ENCODE measurements at regions not wholly inside any gene's neighbourhood (a gene's known extent, or its start where the extent isn't known, plus 50 kb on each side); places are given as distances from the start of the nearest gene placed in this dataset.

DNA sequence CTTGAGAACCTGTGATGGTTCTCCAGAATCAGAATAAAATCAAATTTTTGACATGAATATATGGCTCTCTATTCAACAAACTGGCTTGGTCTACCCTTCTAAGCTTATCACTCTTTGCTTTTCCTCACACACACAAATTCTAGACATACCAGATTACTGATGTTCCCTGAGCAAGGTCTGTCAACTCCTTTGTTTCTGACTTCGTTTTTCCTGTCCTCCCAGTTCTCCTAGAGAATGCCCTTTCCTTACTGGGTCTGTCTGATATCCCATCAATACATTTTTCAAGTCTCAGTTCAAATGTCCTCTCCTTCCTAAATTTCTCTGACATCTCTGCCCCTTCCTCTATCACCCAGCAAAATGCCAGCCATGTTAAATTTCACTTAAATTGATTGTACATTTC lies 202.1 kb upstream of the IGFBP7 start:
- no peaks in the 10 kb centered on the region for H3K79me2 ChIP-seq (ENCODE audit: insufficient read depth)
- no peak overlapping the region for H3K4me3 ChIP-seq (ENCODE audit: low read depth in 2 of 2, low read length in 1 of 2)
- H3K4me2 ChIP-seq = no peak overlapping the region
- no peaks in the 10 kb centered on the region for H3F3A ChIP-seq (replicated peaks; ENCODE audit: insufficient read depth)
- no peaks in the 10 kb centered on the region for H3K4me1 ChIP-seq (ENCODE audit: control insufficient read depth in 1 of 2, insufficient read depth in 2 of 2, low read depth in 1 of 2, low read length in 1 of 2)
- 0% methylated on average over 1 of the region's 1 CpG for WGBS (ENCODE audit: low lambda C conversion rate)
- H3K27me3 ChIP-seq (ENCODE audit: insufficient read depth) = no peaks in the 10 kb centered on the region
- CTCF ChIA-PET = interaction anchor here (1.0 kb wide), 1 partner anchor 9 kb away, joined by 6 read pairs; no protein-coding TSS in a partner anchor
- H3K27ac ChIP-seq (ENCODE audit: low read depth in 2 of 2, low read length in 1 of 2) = no peak overlapping the region
- no peaks in the 10 kb centered on the region for H3K9me3 ChIP-seq
- H3K9ac ChIP-seq = no peak overlapping the region
- TF ChIP-seq POLR2AphosphoS5 (IDR thresholded peaks at IDR 0.05; ENCODE audit: low read depth, low read length) = no peak
- TF ChIP-seq, protein P1, sequence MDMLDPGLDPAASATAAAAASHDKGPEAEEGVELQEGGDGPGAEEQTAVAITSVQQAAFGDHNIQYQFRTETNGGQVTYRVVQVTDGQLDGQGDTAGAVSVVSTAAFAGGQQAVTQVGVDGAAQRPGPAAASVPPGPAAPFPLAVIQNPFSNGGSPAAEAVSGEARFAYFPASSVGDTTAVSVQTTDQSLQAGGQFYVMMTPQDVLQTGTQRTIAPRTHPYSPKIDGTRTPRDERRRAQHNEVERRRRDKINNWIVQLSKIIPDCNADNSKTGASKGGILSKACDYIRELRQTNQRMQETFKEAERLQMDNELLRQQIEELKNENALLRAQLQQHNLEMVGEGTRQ (IDR thresholded peaks at IDR 0.05; ENCODE audit: borderline replicate concordance, low read depth, low read length) = no peak
- no peak for TF ChIP-seq FOXM1 (IDR thresholded peaks at IDR 0.05; ENCODE audit: low read depth)
- no peak for TF ChIP-seq YY1 (IDR thresholded peaks at IDR 0.05; ENCODE audit: low read depth)
- TF ChIP-seq MEF2A (IDR thresholded peaks at IDR 0.05; ENCODE audit: borderline replicate concordance, low read depth) = no peak
- TF ChIP-seq TAF1 (IDR thresholded peaks at IDR 0.05; ENCODE audit: borderline replicate concordance, low read depth, low read length) = no peak
- TF ChIP-seq, protein P2, sequence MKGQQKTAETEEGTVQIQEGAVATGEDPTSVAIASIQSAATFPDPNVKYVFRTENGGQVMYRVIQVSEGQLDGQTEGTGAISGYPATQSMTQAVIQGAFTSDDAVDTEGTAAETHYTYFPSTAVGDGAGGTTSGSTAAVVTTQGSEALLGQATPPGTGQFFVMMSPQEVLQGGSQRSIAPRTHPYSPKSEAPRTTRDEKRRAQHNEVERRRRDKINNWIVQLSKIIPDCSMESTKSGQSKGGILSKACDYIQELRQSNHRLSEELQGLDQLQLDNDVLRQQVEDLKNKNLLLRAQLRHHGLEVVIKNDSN (IDR thresholded peaks at IDR 0.05; ENCODE audit: borderline replicate concordance, low read depth) = no peak
- TF ChIP-seq RXRA (IDR thresholded peaks at IDR 0.05; ENCODE audit: borderline replicate concordance, low read depth) = no peak
- no peak for TF ChIP-seq NRF1 (IDR thresholded peaks at IDR 0.05; ENCODE audit: low read depth, low read length)
- TF ChIP-seq, protein P3, sequence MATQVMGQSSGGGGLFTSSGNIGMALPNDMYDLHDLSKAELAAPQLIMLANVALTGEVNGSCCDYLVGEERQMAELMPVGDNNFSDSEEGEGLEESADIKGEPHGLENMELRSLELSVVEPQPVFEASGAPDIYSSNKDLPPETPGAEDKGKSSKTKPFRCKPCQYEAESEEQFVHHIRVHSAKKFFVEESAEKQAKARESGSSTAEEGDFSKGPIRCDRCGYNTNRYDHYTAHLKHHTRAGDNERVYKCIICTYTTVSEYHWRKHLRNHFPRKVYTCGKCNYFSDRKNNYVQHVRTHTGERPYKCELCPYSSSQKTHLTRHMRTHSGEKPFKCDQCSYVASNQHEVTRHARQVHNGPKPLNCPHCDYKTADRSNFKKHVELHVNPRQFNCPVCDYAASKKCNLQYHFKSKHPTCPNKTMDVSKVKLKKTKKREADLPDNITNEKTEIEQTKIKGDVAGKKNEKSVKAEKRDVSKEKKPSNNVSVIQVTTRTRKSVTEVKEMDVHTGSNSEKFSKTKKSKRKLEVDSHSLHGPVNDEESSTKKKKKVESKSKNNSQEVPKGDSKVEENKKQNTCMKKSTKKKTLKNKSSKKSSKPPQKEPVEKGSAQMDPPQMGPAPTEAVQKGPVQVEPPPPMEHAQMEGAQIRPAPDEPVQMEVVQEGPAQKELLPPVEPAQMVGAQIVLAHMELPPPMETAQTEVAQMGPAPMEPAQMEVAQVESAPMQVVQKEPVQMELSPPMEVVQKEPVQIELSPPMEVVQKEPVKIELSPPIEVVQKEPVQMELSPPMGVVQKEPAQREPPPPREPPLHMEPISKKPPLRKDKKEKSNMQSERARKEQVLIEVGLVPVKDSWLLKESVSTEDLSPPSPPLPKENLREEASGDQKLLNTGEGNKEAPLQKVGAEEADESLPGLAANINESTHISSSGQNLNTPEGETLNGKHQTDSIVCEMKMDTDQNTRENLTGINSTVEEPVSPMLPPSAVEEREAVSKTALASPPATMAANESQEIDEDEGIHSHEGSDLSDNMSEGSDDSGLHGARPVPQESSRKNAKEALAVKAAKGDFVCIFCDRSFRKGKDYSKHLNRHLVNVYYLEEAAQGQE (IDR thresholded peaks at IDR 0.05; ENCODE audit: low read depth, low read length) = no peak
- no peak for TF ChIP-seq FOXJ3 (CRISPR knock-in tag; IDR thresholded peaks at IDR 0.05)
- no peaks in the 10 kb centered on the region for H3K36me3 ChIP-seq (replicated peaks in 1 of 2; ENCODE audit: control insufficient read depth in 1 of 2, insufficient read depth in 2 of 2, low read length in 1 of 2)
- no peak overlapping the region for H2AFZ ChIP-seq (ENCODE audit: low read depth)
- H4K20me1 ChIP-seq (ENCODE audit: insufficient read depth) = no peaks in the 10 kb centered on the region
- DNase-seq = no peak
- H3K9me2 ChIP-seq = no peaks in the 10 kb centered on the region
- POLR2A ChIA-PET = no interaction called here

DNA sequence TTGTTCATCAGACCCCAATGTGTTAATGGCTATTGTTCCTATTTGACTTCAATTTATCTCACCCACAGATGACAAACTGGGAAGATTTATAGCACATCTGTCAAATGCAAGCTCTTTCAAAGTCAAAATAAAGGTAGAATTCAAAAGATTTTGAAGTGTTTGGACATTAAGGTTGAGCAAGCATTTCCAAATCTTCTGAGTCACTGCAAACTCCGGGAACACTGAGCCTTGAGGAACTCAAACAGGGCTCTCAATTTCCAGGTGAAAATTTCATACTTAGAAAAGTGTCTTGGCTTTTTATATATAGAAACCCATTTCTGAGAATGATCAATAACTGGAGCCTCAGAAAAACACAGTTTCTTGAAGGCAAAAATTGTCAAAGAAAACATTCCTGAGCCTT lies 199.5 kb upstream of the IGFBP7 start:
- H3K27ac ChIP-seq (ENCODE audit: low read depth in 2 of 2, low read length in 1 of 2) = no peak overlapping the region
- no peaks in the 10 kb centered on the region for H3K36me3 ChIP-seq (replicated peaks in 1 of 2; ENCODE audit: control insufficient read depth in 1 of 2, insufficient read depth in 2 of 2, low read length in 1 of 2)
- no peaks in the 10 kb centered on the region for H3K4me1 ChIP-seq (ENCODE audit: control insufficient read depth in 1 of 2, insufficient read depth in 2 of 2, low read depth in 1 of 2, low read length in 1 of 2)
- ChIA-PET CTCF (no interaction called here), POLR2A (no interaction called here)
- 11% methylated on average over 1 of the region's 1 CpG for WGBS (ENCODE audit: low lambda C conversion rate)
- TF ChIP-seq, protein P4, sequence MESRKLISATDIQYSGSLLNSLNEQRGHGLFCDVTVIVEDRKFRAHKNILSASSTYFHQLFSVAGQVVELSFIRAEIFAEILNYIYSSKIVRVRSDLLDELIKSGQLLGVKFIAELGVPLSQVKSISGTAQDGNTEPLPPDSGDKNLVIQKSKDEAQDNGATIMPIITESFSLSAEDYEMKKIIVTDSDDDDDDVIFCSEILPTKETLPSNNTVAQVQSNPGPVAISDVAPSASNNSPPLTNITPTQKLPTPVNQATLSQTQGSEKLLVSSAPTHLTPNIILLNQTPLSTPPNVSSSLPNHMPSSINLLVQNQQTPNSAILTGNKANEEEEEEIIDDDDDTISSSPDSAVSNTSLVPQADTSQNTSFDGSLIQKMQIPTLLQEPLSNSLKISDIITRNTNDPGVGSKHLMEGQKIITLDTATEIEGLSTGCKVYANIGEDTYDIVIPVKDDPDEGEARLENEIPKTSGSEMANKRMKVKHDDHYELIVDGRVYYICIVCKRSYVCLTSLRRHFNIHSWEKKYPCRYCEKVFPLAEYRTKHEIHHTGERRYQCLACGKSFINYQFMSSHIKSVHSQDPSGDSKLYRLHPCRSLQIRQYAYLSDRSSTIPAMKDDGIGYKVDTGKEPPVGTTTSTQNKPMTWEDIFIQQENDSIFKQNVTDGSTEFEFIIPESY (IDR thresholded peaks at IDR 0.05; ENCODE audit: borderline replicate concordance, low read depth) = no peak
- TF ChIP-seq, protein P5, sequence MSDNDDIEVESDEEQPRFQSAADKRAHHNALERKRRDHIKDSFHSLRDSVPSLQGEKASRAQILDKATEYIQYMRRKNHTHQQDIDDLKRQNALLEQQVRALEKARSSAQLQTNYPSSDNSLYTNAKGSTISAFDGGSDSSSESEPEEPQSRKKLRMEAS (IDR thresholded peaks at IDR 0.05; ENCODE audit: low read depth) = no peak
- TF ChIP-seq JUND (IDR thresholded peaks at IDR 0.05) (no peak), POLR2AphosphoS5 (IDR thresholded peaks at IDR 0.05; ENCODE audit: low read depth, low read length) (no peak)
- TF ChIP-seq, protein P2 (IDR thresholded peaks at IDR 0.05; ENCODE audit: borderline replicate concordance, low read depth) = no peak
- no peaks in the 10 kb centered on the region for H3K79me2 ChIP-seq (ENCODE audit: insufficient read depth)
- no peak overlapping the region for H3K4me3 ChIP-seq (ENCODE audit: low read depth in 2 of 2, low read length in 1 of 2)
- H4K20me1 ChIP-seq (ENCODE audit: insufficient read depth) = no peaks in the 10 kb centered on the region
- no peak for DNase-seq
- no peaks in the 10 kb centered on the region for H3K27me3 ChIP-seq (ENCODE audit: insufficient read depth)
- H2AFZ ChIP-seq (ENCODE audit: low read depth) = no peak overlapping the region
- H3K9me3 ChIP-seq = no peaks in the 10 kb centered on the region
- no peak overlapping the region for H3K9ac ChIP-seq
- no peaks in the 10 kb centered on the region for H3F3A ChIP-seq (replicated peaks; ENCODE audit: insufficient read depth)
- H3K4me2 ChIP-seq = no peak overlapping the region
- H3K9me2 ChIP-seq = no peaks in the 10 kb centered on the region

All from SK-N-SH (cell line).